ENCODE measurements at regions not wholly inside any gene's neighbourhood (a gene's known extent, or its start where the extent isn't known, plus 50 kb on each side); places are given as distances from the start of the nearest gene placed in this dataset.

- no peak overlapping the region for H2AFZ ChIP-seq (ENCODE audit: low read depth, low read length)
- peak; percentile 78 for FAIRE-seq
- no peak overlapping the region for H3K9ac ChIP-seq (ENCODE audit: low read length)
- no peaks in the 10 kb centered on the region for H4K20me1 ChIP-seq (ENCODE audit: insufficient read depth, low read length)
- H3K4me1 ChIP-seq (ENCODE audit: insufficient read depth, low read length) = peaks cover 7% of the 10 kb centered on the region
- H3K27ac ChIP-seq (ENCODE audit: low read depth, low read length) = no peak overlapping the region
- TF ChIP-seq, protein P1, sequence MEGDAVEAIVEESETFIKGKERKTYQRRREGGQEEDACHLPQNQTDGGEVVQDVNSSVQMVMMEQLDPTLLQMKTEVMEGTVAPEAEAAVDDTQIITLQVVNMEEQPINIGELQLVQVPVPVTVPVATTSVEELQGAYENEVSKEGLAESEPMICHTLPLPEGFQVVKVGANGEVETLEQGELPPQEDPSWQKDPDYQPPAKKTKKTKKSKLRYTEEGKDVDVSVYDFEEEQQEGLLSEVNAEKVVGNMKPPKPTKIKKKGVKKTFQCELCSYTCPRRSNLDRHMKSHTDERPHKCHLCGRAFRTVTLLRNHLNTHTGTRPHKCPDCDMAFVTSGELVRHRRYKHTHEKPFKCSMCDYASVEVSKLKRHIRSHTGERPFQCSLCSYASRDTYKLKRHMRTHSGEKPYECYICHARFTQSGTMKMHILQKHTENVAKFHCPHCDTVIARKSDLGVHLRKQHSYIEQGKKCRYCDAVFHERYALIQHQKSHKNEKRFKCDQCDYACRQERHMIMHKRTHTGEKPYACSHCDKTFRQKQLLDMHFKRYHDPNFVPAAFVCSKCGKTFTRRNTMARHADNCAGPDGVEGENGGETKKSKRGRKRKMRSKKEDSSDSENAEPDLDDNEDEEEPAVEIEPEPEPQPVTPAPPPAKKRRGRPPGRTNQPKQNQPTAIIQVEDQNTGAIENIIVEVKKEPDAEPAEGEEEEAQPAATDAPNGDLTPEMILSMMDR (IDR thresholded peaks at IDR 0.05; ENCODE audit: insufficient read depth, low read depth, low read length) = peak; percentile 58
- TF ChIP-seq EZH2 (IDR thresholded peaks at IDR 0.05; ENCODE audit: insufficient read depth, low read length) = no peak
- peak; percentile 75 for DNase-seq (ENCODE audit: low read depth)
- peaks cover 11% of the 10 kb centered on the region for H3K4me1 Mint-ChIP-seq (ENCODE audit: low read depth, unreplicated experiment)
- peak overlapping the region; percentile 22 for H3K27ac Mint-ChIP-seq (ENCODE audit: unreplicated experiment)
- no peaks in the 10 kb centered on the region for H3K79me2 ChIP-seq (ENCODE audit: insufficient read depth, low read length)
- peaks cover 3% of the 10 kb centered on the region for H3K9me3 Mint-ChIP-seq (ENCODE audit: unreplicated experiment)
- no peaks in the 10 kb centered on the region for H3K27me3 ChIP-seq (ENCODE audit: insufficient read depth, low read length)
- H3K9me3 ChIP-seq (ENCODE audit: insufficient read depth, low read depth, low read length) = no peaks in the 10 kb centered on the region
- H3K4me2 ChIP-seq (ENCODE audit: low read length) = no peak overlapping the region
- peaks cover 4% of the 10 kb centered on the region for H3K27me3 Mint-ChIP-seq (ENCODE audit: low read depth, unreplicated experiment)
- H3K4me3 ChIP-seq (ENCODE audit: insufficient read depth, low read depth, low read length) = no peak overlapping the region
- no peaks in the 10 kb centered on the region for H3K36me3 Mint-ChIP-seq (ENCODE audit: low read depth, unreplicated experiment)
- no peak overlapping the region for H3K4me3 Mint-ChIP-seq (ENCODE audit: unreplicated experiment)
- H3K36me3 ChIP-seq (ENCODE audit: insufficient read depth, low read length) = no peaks in the 10 kb centered on the region
Measured at GRCh38 chr1:221263831-221264767, 384.9 kb downstream of the HLX start.

- no peak overlapping the region for H3K27ac ChIP-seq (ENCODE audit: low read depth, low read length)
Measured at GRCh38 chr1:221264848-221265247, 385.6 kb downstream of the HLX start.

More at GRCh38 chr1:221264848-221265247, 385.6 kb downstream of the HLX start:
- H3K4me2 ChIP-seq (ENCODE audit: low read length) = no peak overlapping the region
- peaks cover 7% of the 10 kb centered on the region for H3K4me1 ChIP-seq (ENCODE audit: insufficient read depth, low read length)
- DNase-seq (ENCODE audit: low read depth) (no peak), FAIRE-seq (no peak)
- no peak overlapping the region for H3K9ac ChIP-seq (ENCODE audit: low read length)
- Mint-ChIP-seq H3K9me3 (ENCODE audit: unreplicated experiment) (peaks cover 3% of the 10 kb centered on the region), H3K27ac (ENCODE audit: unreplicated experiment) (no peak overlapping the region), H3K4me1 (ENCODE audit: low read depth, unreplicated experiment) (peaks cover 13% of the 10 kb centered on the region), H3K27me3 (ENCODE audit: low read depth, unreplicated experiment) (peaks cover 4% of the 10 kb centered on the region), H3K36me3 (ENCODE audit: low read depth, unreplicated experiment) (no peaks in the 10 kb centered on the region), H3K4me3 (ENCODE audit: unreplicated experiment) (no peak overlapping the region)
- H3K4me3 ChIP-seq (ENCODE audit: insufficient read depth, low read depth, low read length) = no peak overlapping the region
- H3K79me2 ChIP-seq (ENCODE audit: insufficient read depth, low read length) = no peaks in the 10 kb centered on the region
- no peak overlapping the region for H2AFZ ChIP-seq (ENCODE audit: low read depth, low read length)
- TF ChIP-seq EZH2 (IDR thresholded peaks at IDR 0.05; ENCODE audit: insufficient read depth, low read length) = no peak
- TF ChIP-seq, protein P1 (IDR thresholded peaks at IDR 0.05; ENCODE audit: insufficient read depth, low read depth, low read length) = no peak
- no peaks in the 10 kb centered on the region for H3K36me3 ChIP-seq (ENCODE audit: insufficient read depth, low read length)
- H3K9me3 ChIP-seq (ENCODE audit: insufficient read depth, low read depth, low read length) = no peaks in the 10 kb centered on the region
- H4K20me1 ChIP-seq (ENCODE audit: insufficient read depth, low read length) = no peaks in the 10 kb centered on the region
- H3K27me3 ChIP-seq (ENCODE audit: insufficient read depth, low read length) = no peaks in the 10 kb centered on the region

All from astrocyte (in vitro differentiated cells and primary cell).